ENCODE measurements at regions not wholly inside any gene's neighbourhood (a gene's known extent, or its start where the extent isn't known, plus 50 kb on each side); places are given as distances from the start of the nearest gene placed in this dataset.

GRCh38 chr3:152733584-152734119 is 101.3 kb upstream of the P2RY1 start:
- TF ChIP-seq CTCF (optimal IDR thresholded peaks at IDR 0.05 in 1 of 3, IDR thresholded peaks at IDR 0.05 in 1 of 3, conservative IDR thresholded peaks at IDR 0.05 in 1 of 3; ENCODE audit: extremely low read depth in 1 of 3, insufficient read depth in 2 of 3, low read length in 3 of 3) (no peak), EZH2 (IDR thresholded peaks at IDR 0.05; ENCODE audit: low read length) (no peak)

Data from keratinocyte (primary cell).